CD4-positive, CD25-positive, alpha-beta regulatory T cell (primary cell): ENCODE measurements at regions not wholly inside any gene's neighbourhood (a gene's known extent, or its start where the extent isn't known, plus 50 kb on each side); places are given as distances from the start of the nearest gene placed in this dataset.
A peak's percentile ranks its signal among the peaks of the same experiment; 100 is the strongest.

Experiments used
- ATAC-seq, 2 donors: fragments of 150-1000 bp; cut with Tn5 transposase; one replicate each; pipeline ENCODE4 v1.10.0; 2021; ENCODE audit warnings: low read depth in 2 of 2, moderate number of reproducible peaks in 2 of 2, moderate library complexity in 1 of 2
- DNase-seq, 3 donors: peaks; one replicate each; pipeline versions ENCODE4 v3.0.0 to v3.0.0-alpha.2; 2012 to 2022; ENCODE audit warnings: mixed read lengths in 1 of 3
- H3K27ac ChIP-seq: one replicate; pipeline ENCODE4 v1.7.0; 2013; ENCODE audit warnings: mild to moderate bottlenecking, low read length; ENCODE audit not compliant: insufficient read depth, poor library complexity, severe bottlenecking
- H3K27me3 ChIP-seq: one replicate; pipeline ENCODE4 v1.7.0; 2013; ENCODE audit warnings: low read length; ENCODE audit not compliant: control insufficient read depth, insufficient read depth
- H3K36me3 ChIP-seq: one replicate; pipeline ENCODE4 v1.7.0; 2013; ENCODE audit warnings: mild to moderate bottlenecking, low read length, moderate library complexity; ENCODE audit not compliant: control insufficient read depth, insufficient read depth
- H3K4me1 ChIP-seq: 2 replicates; pipeline ENCODE4 v1.7.0; 2013; ENCODE audit warnings: mild to moderate bottlenecking, low read length; ENCODE audit not compliant: insufficient read depth, control insufficient read depth, poor library complexity, severe bottlenecking
- H3K4me3 ChIP-seq: one replicate; pipeline ENCODE4 v1.7.0; 2013; ENCODE audit warnings: low read depth, mild to moderate bottlenecking, low read length, moderate library complexity
- H3K9me3 ChIP-seq, 2 experiments: 1 replicate in 1 of 2; 2 replicates in 1 of 2; pipeline ENCODE4 v1.7.0; 2013; ENCODE audit warnings: low read length in 2 of 2, mild to moderate bottlenecking in 1 of 2, moderate library complexity in 1 of 2; ENCODE audit not compliant: control insufficient read depth in 2 of 2
- H3K27ac Mint-ChIP-seq, 3 donors: one replicate each; pipeline ENCODE4 v1.8.0; 2020 to 2022; ENCODE audit warnings: mild to moderate bottlenecking in 3 of 3, mixed read lengths in 3 of 3, moderate library complexity in 2 of 3
- H3K27me3 Mint-ChIP-seq: one replicate; pipeline ENCODE4 v1.8.0; 2022; ENCODE audit warnings: mild to moderate bottlenecking, mixed read lengths
- H3K36me3 Mint-ChIP-seq: one replicate; pipeline ENCODE4 v1.8.0; 2020; ENCODE audit warnings: mixed read lengths
- H3K4me1 Mint-ChIP-seq, 4 donors: one replicate each; pipeline ENCODE4 v1.8.0; 2020 to 2022; ENCODE audit warnings: mixed read lengths in 4 of 4, mild to moderate bottlenecking in 1 of 4
- H3K4me3 Mint-ChIP-seq, 4 donors: one replicate each; pipeline ENCODE4 v1.8.0; 2020 to 2022; ENCODE audit warnings: mild to moderate bottlenecking in 4 of 4, mixed read lengths in 4 of 4, moderate library complexity in 3 of 4
- H3K9me3 Mint-ChIP-seq, 7 donors: one replicate each; pipeline ENCODE4 v1.8.0; 2020 to 2022; ENCODE audit warnings: mixed read lengths in 7 of 7, mild to moderate bottlenecking in 3 of 7, moderate library complexity in 2 of 7

DNA sequence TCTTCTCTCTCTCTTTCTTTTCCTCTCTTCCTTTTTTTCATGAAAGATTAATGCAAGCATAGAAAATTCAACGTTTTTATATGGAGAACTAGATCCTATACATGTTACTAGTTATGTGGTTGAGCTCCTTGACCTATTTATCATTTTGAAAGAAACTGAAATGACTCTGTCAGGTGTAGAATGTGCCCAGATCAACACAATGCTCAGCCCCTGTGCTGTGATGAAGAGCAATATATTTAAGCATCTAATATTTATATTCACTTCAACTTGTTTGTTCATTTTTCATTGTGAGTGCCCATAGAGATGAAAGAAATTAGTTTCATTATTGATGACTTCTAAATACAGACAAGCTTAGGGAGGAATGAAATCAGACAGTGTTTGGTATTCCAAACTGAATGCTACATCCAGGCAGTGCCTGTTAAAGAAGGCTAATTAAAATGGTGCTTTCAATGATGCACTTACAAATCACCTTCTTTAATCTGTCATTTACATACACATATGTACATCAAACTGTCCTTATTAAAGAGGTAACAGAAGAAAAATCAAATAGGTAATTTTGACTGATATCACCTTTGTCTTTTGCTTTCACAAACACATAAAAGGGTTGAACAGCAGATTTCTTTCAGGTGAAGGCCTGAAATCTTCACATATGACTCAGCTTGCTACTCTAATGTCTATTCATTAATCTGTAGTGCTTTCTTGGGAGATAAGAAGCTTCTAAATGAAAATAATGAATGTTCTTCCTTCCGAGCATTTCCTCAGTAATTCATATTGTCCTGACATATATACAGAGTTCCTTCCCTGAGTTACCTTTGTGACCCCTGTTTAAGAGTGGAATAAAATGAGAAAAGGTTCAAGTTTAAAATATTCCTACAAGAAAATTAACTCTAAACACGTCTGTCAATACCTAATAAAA lies 915.9 kb downstream of the PDHA2 start:
- Histone ChIP-seq H3K27me3 (no peaks in the 10 kb centered on the region), H3K4me1 (no peaks in the 10 kb centered on the region), H3K4me3 (no peak overlapping the region), H3K36me3 (no peaks in the 10 kb centered on the region), H3K27ac (no peak overlapping the region), H3K9me3 (no peaks in the 10 kb centered on the region)
- no peaks in the 10 kb centered on the region for H3K36me3 Mint-ChIP-seq
- H3K4me3 Mint-ChIP-seq: no peak overlapping the region
- peaks cover 0 to 11% (median 3%) of the 10 kb centered on the region in 7 donors for H3K9me3 Mint-ChIP-seq
- no peak for ATAC-seq
- H3K27ac Mint-ChIP-seq: peak overlapping the region in 1 of 3 donors; percentile 78
- no peaks in the 10 kb centered on the region for H3K4me1 Mint-ChIP-seq
- H3K27me3 Mint-ChIP-seq: no peaks in the 10 kb centered on the region
- no peak for DNase-seq

DNA sequence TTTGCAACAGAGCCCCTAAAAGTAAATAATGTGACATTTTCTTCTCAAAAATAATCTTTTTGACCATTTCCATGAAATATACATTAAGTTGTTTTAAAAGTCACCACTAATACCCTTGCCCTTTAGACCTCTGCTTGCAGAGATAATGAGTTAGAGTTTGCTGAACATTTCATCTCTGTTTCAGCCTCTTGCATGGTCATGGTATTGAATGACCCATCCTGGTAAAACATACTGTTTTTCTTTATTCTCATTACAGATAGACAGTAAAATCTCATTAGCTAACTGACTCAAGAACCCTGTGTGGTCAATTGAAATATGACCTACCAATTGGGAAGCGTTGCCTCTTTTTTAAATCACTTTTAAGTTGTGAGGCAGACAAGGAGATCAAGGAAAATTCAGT lies 916.7 kb downstream of the PDHA2 start:
- no peak overlapping the region for H3K27ac Mint-ChIP-seq
- no peaks in the 10 kb centered on the region for H3K27me3 Mint-ChIP-seq
- Histone ChIP-seq H3K27ac (no peak overlapping the region), H3K4me3 (no peak overlapping the region), H3K27me3 (no peaks in the 10 kb centered on the region), H3K4me1 (no peaks in the 10 kb centered on the region), H3K36me3 (no peaks in the 10 kb centered on the region), H3K9me3 (no peaks in the 10 kb centered on the region)
- H3K9me3 Mint-ChIP-seq: peaks cover 0 to 11% (median 3%) of the 10 kb centered on the region in 7 donors
- H3K4me3 Mint-ChIP-seq: no peak overlapping the region
- ATAC-seq (no peak), DNase-seq (no peak)
- no peaks in the 10 kb centered on the region for H3K36me3 Mint-ChIP-seq
- no peaks in the 10 kb centered on the region for H3K4me1 Mint-ChIP-seq

DNA sequence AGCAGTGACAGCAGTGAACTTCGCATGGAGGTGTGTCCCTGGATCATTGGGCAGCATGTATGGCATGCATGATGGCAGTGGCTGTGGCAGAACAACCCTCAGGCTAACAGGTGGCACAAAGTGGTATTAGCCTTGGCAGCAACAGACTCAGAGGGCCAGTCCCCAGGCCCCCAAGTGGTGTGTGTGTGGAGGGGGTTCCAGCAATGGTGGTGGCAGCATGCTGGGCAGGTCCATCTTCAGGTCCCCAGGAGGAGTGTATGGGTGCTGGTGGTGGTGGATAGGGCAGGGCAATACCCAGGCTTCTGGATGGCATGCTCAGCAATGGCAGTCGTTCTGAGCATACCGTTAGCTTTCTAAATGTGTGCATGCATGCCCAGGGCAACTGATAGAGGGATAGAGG lies 923.7 kb downstream of the PDHA2 start:
- DNase-seq: no peak
- H3K9me3 Mint-ChIP-seq: peaks cover 0 to 24% (median 3%) of the 10 kb centered on the region in 7 donors
- no peaks in the 10 kb centered on the region for H3K36me3 ChIP-seq
- H3K9me3 ChIP-seq: peaks cover 0 to 12% of the 10 kb centered on the region in 2 experiments
- no peak overlapping the region for H3K27ac ChIP-seq
- peak overlapping the region in 1 of 3 donors; percentile 72 for H3K27ac Mint-ChIP-seq
- H3K27me3 ChIP-seq: no peaks in the 10 kb centered on the region
- no peaks in the 10 kb centered on the region for H3K36me3 Mint-ChIP-seq
- no peaks in the 10 kb centered on the region for H3K4me1 ChIP-seq
- H3K4me3 ChIP-seq: no peak overlapping the region
- ATAC-seq: no peak
- H3K4me1 Mint-ChIP-seq: no peaks in the 10 kb centered on the region
- H3K27me3 Mint-ChIP-seq: no peaks in the 10 kb centered on the region
- no peak overlapping the region for H3K4me3 Mint-ChIP-seq

DNA sequence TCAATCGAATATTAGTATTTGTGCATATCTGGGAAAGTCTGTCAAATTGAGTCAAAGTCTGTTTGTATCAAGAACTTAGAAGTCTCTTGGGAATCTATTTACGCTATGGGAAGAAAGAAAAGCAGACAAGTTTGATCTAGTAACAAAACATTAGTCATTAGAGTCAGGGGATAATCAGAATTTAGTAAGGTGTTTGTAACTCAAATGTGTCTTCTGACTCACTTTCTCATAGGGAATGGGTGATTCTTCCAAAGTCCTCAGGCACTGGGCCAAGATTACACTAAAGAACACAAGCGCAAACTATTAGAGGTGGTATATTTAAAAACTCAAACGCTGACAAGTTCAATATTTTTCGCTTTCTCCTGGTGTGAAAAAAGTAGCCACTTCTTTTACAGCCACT lies 926.5 kb downstream of the PDHA2 start:
- H3K4me3 ChIP-seq: no peak overlapping the region
- H3K36me3 Mint-ChIP-seq: no peaks in the 10 kb centered on the region
- DNase-seq (no peak), ATAC-seq (no peak)
- H3K27me3 Mint-ChIP-seq: no peaks in the 10 kb centered on the region
- no peaks in the 10 kb centered on the region for H3K27me3 ChIP-seq
- no peaks in the 10 kb centered on the region for H3K4me1 ChIP-seq
- H3K27ac Mint-ChIP-seq: no peak overlapping the region
- peaks cover 0 to 12% of the 10 kb centered on the region in 2 experiments for H3K9me3 ChIP-seq
- H3K4me3 Mint-ChIP-seq: no peak overlapping the region
- no peaks in the 10 kb centered on the region for H3K4me1 Mint-ChIP-seq
- H3K36me3 ChIP-seq: no peaks in the 10 kb centered on the region
- H3K27ac ChIP-seq: no peak overlapping the region
- H3K9me3 Mint-ChIP-seq: peaks cover 2 to 23% (median 4%) of the 10 kb centered on the region in 7 donors

DNA sequence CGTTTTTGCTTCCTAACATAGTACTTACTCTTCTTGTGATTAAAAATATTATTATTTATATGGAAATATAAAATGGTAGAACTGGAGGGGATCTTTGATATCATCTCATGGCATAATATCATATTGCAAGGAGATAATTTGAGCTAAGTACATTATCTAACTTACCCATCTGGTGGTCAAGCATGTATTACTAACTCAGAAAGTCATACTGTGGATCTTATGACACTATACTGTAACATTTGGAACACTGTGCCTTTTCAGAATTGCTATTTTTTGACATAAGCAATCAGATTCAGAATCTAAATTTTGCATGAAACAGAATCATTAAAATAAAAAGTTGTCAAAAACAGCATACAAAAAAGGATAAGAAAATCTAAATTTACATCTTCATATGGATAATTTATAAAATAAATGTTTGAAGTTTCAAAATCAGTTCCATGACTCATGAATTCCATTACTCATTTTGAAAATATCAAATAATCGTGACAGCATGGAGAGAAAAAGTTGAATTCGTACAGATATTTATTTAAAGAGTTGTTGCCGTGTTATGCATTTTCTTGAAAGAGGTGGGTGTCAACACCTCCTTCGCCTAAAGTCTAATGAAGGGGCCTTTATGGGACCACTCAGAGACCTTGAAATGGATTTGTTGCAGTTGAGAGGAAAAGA lies 928.1 kb downstream of the PDHA2 start:
- H3K36me3 Mint-ChIP-seq: no peaks in the 10 kb centered on the region
- no peaks in the 10 kb centered on the region for H3K27me3 ChIP-seq
- DNase-seq: no peak
- no peaks in the 10 kb centered on the region for H3K4me1 Mint-ChIP-seq
- no peak overlapping the region for H3K4me3 Mint-ChIP-seq
- peaks cover 2 to 27% (median 5%) of the 10 kb centered on the region in 7 donors for H3K9me3 Mint-ChIP-seq
- H3K4me1 ChIP-seq: no peaks in the 10 kb centered on the region
- no peak for ATAC-seq
- H3K36me3 ChIP-seq: no peaks in the 10 kb centered on the region
- H3K27ac Mint-ChIP-seq: no peak overlapping the region
- H3K9me3 ChIP-seq: peaks cover 0 to 12% of the 10 kb centered on the region in 2 experiments
- H3K4me3 ChIP-seq: no peak overlapping the region
- no peak overlapping the region for H3K27ac ChIP-seq
- H3K27me3 Mint-ChIP-seq: no peaks in the 10 kb centered on the region

DNA sequence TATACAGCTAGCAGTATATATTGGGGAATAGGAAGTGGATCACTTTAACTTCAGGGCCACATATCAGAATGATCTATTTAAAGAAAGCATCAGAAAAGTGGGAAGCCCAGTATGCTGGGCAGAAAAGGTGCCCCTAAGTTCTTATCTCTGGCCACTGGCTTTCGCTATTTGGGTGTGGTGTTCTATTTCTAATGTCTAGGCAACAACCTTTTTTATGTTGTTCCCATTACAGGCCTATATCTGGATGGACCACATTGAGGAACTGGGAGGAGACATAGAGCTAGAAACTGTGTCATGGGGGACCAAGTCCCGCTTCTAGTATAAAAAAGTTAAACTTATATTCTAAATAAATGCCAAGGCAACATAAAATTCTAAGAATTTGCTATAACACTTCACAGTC lies 935.6 kb downstream of the PDHA2 start:
- no peaks in the 10 kb centered on the region for H3K36me3 ChIP-seq
- H3K27ac ChIP-seq: no peak overlapping the region
- DNase-seq (no peak), ATAC-seq (no peak)
- no peak overlapping the region for H3K27ac Mint-ChIP-seq
- no peak overlapping the region for H3K4me3 Mint-ChIP-seq
- H3K36me3 Mint-ChIP-seq: no peaks in the 10 kb centered on the region
- H3K9me3 ChIP-seq: no peaks in the 10 kb centered on the region
- H3K4me3 ChIP-seq: no peak overlapping the region
- H3K4me1 ChIP-seq: no peaks in the 10 kb centered on the region
- H3K9me3 Mint-ChIP-seq: peaks cover 1 to 9% (median 5%) of the 10 kb centered on the region in 7 donors
- H3K4me1 Mint-ChIP-seq: no peaks in the 10 kb centered on the region
- no peaks in the 10 kb centered on the region for H3K27me3 ChIP-seq
- H3K27me3 Mint-ChIP-seq: no peaks in the 10 kb centered on the region

DNA sequence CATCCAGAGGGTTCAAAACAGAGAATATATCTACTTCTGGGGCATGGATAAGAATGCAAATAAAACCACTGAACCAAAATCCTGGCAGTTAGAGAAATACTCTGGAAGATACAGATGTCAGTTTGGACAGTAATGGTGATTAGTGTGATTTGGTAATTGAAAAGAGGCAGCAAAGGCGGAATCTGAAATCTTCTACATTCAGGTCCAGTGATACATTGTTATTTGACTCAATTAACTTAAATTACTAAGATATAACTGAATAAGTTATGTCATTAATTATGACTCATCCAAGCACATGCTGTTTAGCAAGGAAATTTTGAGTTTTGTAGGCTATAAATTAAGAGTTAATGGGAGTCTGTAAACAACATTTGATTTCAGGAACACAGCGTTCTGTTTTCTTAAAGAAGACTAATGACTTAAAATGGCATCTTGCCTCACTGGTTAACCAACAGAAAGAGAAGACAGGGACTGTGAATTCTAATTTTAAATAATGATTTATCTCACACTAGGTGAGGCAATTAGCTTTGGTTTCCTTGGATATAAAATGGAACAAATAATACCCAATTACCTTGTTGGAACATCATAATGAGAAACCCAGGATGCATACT lies 937.1 kb downstream of the PDHA2 start:
- ATAC-seq: no peak
- H3K36me3 Mint-ChIP-seq: no peaks in the 10 kb centered on the region
- no peaks in the 10 kb centered on the region for H3K27me3 Mint-ChIP-seq
- Histone ChIP-seq H3K27ac (no peak overlapping the region), H3K4me3 (no peak overlapping the region), H3K27me3 (no peaks in the 10 kb centered on the region), H3K4me1 (no peaks in the 10 kb centered on the region), H3K36me3 (no peaks in the 10 kb centered on the region), H3K9me3 (no peaks in the 10 kb centered on the region)
- no peak overlapping the region for H3K4me3 Mint-ChIP-seq
- peaks cover 3 to 7% (median 5%) of the 10 kb centered on the region in 7 donors for H3K9me3 Mint-ChIP-seq
- no peaks in the 10 kb centered on the region for H3K4me1 Mint-ChIP-seq
- H3K27ac Mint-ChIP-seq: no peak overlapping the region
- no peak for DNase-seq
